ENCODE measurements at regions not wholly inside any gene's neighbourhood (a gene's known extent, or its start where the extent isn't known, plus 50 kb on each side); places are given as distances from the start of the nearest gene placed in this dataset.
"Not testable (repeated sequence)": the region's sequence is repeated elsewhere in the genome, so short reads cannot be mapped to it uniquely, and the experiment has no call there.

- WGBS (ENCODE audit: insufficient coverage), result 89% methylated on average over 3 of the region's 3 CpGs
- ChIA-PET POLR2A (no interaction called here), CTCF (no interaction called here)
- no peaks in the 10 kb centered on the region for H3K4me1 ChIP-seq (ENCODE audit: control extremely low read depth in 1 of 4, control insufficient read depth in 4 of 4, insufficient read depth in 4 of 4, low read length in 3 of 4)
- no peaks in the 10 kb centered on the region for H3K36me3 ChIP-seq (ENCODE audit: control insufficient read depth in 4 of 4, insufficient read depth in 4 of 4, low read length in 3 of 4)
- H3K9me3 ChIP-seq (ENCODE audit: control extremely low read depth in 1 of 5, control insufficient read depth in 4 of 5, insufficient read depth in 2 of 5, low read depth in 1 of 5, low read length in 4 of 5), result peaks cover 3 to 30% (median 18%) of the 10 kb centered on the region in 5 experiments
- H3K27ac ChIP-seq (ENCODE audit: insufficient read depth in 1 of 2, low read depth in 1 of 2, low read length in 2 of 2, poor library complexity in 1 of 2, severe bottlenecking in 2 of 2), result no peak overlapping the region
- DNase-seq, result no peak
- H3K27me3 ChIP-seq (replicated peaks in 2 of 5; ENCODE audit: control insufficient read depth in 4 of 5, insufficient read depth in 5 of 5, low read length in 4 of 5), result no peaks in the 10 kb centered on the region
- no peak overlapping the region for H3K4me3 ChIP-seq (ENCODE audit: control insufficient read depth in 1 of 7, extremely low read depth in 1 of 7, insufficient read depth in 4 of 7, low read depth in 2 of 7, low read length in 6 of 7)
Measured at GRCh38 chr21:9763306-9763705, 758.1 kb upstream of the TPTE start.

- no peaks in the 10 kb centered on the region for H3K4me1 ChIP-seq (ENCODE audit: control extremely low read depth in 1 of 4, control insufficient read depth in 4 of 4, insufficient read depth in 4 of 4, low read length in 3 of 4)
- WGBS (ENCODE audit: insufficient coverage), result 69% methylated on average over 4 of the region's 4 CpGs
- H3K4me3 ChIP-seq (ENCODE audit: control insufficient read depth in 1 of 7, extremely low read depth in 1 of 7, insufficient read depth in 4 of 7, low read depth in 2 of 7, low read length in 6 of 7), result no peak overlapping the region
- ChIA-PET POLR2A (no interaction called here), CTCF (no interaction called here)
- H3K9me3 ChIP-seq (ENCODE audit: control extremely low read depth in 1 of 5, control insufficient read depth in 4 of 5, insufficient read depth in 2 of 5, low read depth in 1 of 5, low read length in 4 of 5), result peaks cover 3 to 34% (median 21%) of the 10 kb centered on the region in 5 experiments
- H3K36me3 ChIP-seq (ENCODE audit: control insufficient read depth in 4 of 4, insufficient read depth in 4 of 4, low read length in 3 of 4), result no peaks in the 10 kb centered on the region
- no peaks in the 10 kb centered on the region for H3K27me3 ChIP-seq (replicated peaks in 2 of 5; ENCODE audit: control insufficient read depth in 4 of 5, insufficient read depth in 5 of 5, low read length in 4 of 5)
- H3K27ac ChIP-seq (ENCODE audit: insufficient read depth in 1 of 2, low read depth in 1 of 2, low read length in 2 of 2, poor library complexity in 1 of 2, severe bottlenecking in 2 of 2), result no peak overlapping the region
- DNase-seq, result no peak
Measured at GRCh38 chr21:9763807-9764206, 757.6 kb upstream of the TPTE start.

GRCh38 chr21:9764294-9764693 is 757.1 kb upstream of the TPTE start:
- H3K27me3 ChIP-seq (replicated peaks in 2 of 5; ENCODE audit: control insufficient read depth in 4 of 5, insufficient read depth in 5 of 5, low read length in 4 of 5); H3K4me1 ChIP-seq (ENCODE audit: control extremely low read depth in 1 of 4, control insufficient read depth in 4 of 4, insufficient read depth in 4 of 4, low read length in 3 of 4); H3K4me3 ChIP-seq (ENCODE audit: control insufficient read depth in 1 of 7, extremely low read depth in 1 of 7, insufficient read depth in 4 of 7, low read depth in 2 of 7, low read length in 6 of 7); CTCF ChIA-PET; POLR2A ChIA-PET; H3K36me3 ChIP-seq (ENCODE audit: control insufficient read depth in 4 of 4, insufficient read depth in 4 of 4, low read length in 3 of 4); H3K27ac ChIP-seq (ENCODE audit: insufficient read depth in 1 of 2, low read depth in 1 of 2, low read length in 2 of 2, poor library complexity in 1 of 2, severe bottlenecking in 2 of 2); DNase-seq: not testable (repeated sequence)
- WGBS (ENCODE audit: insufficient coverage), result 87% methylated on average over 5 of the region's 6 CpGs
- H3K9me3 ChIP-seq (ENCODE audit: control extremely low read depth in 1 of 5, control insufficient read depth in 4 of 5, insufficient read depth in 2 of 5, low read depth in 1 of 5, low read length in 4 of 5), result peaks cover 3 to 32% (median 18%) of the 10 kb centered on the region in 5 experiments

- H3K4me3 ChIP-seq (ENCODE audit: control insufficient read depth in 1 of 7, extremely low read depth in 1 of 7, insufficient read depth in 4 of 7, low read depth in 2 of 7, low read length in 6 of 7); H3K27me3 ChIP-seq (replicated peaks in 2 of 5; ENCODE audit: control insufficient read depth in 4 of 5, insufficient read depth in 5 of 5, low read length in 4 of 5); DNase-seq; CTCF ChIA-PET; H3K27ac ChIP-seq (ENCODE audit: insufficient read depth in 1 of 2, low read depth in 1 of 2, low read length in 2 of 2, poor library complexity in 1 of 2, severe bottlenecking in 2 of 2); POLR2A ChIA-PET; H3K36me3 ChIP-seq (ENCODE audit: control insufficient read depth in 4 of 4, insufficient read depth in 4 of 4, low read length in 3 of 4); H3K4me1 ChIP-seq (ENCODE audit: control extremely low read depth in 1 of 4, control insufficient read depth in 4 of 4, insufficient read depth in 4 of 4, low read length in 3 of 4): not testable (repeated sequence)
- H3K9me3 ChIP-seq (ENCODE audit: control extremely low read depth in 1 of 5, control insufficient read depth in 4 of 5, insufficient read depth in 2 of 5, low read depth in 1 of 5, low read length in 4 of 5), result peaks cover 3 to 32% (median 20%) of the 10 kb centered on the region in 5 experiments
- 38% methylated on average over 1 of the region's 1 CpG for whole genome bisulfite sequencing (ENCODE audit: insufficient coverage)
Measured at GRCh38 chr21:9765538-9765937, 755.8 kb upstream of the TPTE start.

- 78% methylated on average over 18 of the region's 19 CpGs for WGBS (ENCODE audit: insufficient coverage)
- H3K27me3 ChIP-seq (replicated peaks in 2 of 5; ENCODE audit: control insufficient read depth in 4 of 5, insufficient read depth in 5 of 5, low read length in 4 of 5); H3K27ac ChIP-seq (ENCODE audit: insufficient read depth in 1 of 2, low read depth in 1 of 2, low read length in 2 of 2, poor library complexity in 1 of 2, severe bottlenecking in 2 of 2); H3K4me3 ChIP-seq (ENCODE audit: control insufficient read depth in 1 of 7, extremely low read depth in 1 of 7, insufficient read depth in 4 of 7, low read depth in 2 of 7, low read length in 6 of 7); POLR2A ChIA-PET; H3K4me1 ChIP-seq (ENCODE audit: control extremely low read depth in 1 of 4, control insufficient read depth in 4 of 4, insufficient read depth in 4 of 4, low read length in 3 of 4); DNase-seq; CTCF ChIA-PET; H3K36me3 ChIP-seq (ENCODE audit: control insufficient read depth in 4 of 4, insufficient read depth in 4 of 4, low read length in 3 of 4): not testable (repeated sequence)
- H3K9me3 ChIP-seq (ENCODE audit: control extremely low read depth in 1 of 5, control insufficient read depth in 4 of 5, insufficient read depth in 2 of 5, low read depth in 1 of 5, low read length in 4 of 5), result peaks cover 3 to 35% (median 23%) of the 10 kb centered on the region in 5 experiments
Measured at GRCh38 chr21:9766890-9767591, 754.3 kb upstream of the TPTE start.

GRCh38 chr21:9767592-9768375 is 753.6 kb upstream of the TPTE start:
- H3K4me1 ChIP-seq (ENCODE audit: control extremely low read depth in 1 of 4, control insufficient read depth in 4 of 4, insufficient read depth in 4 of 4, low read length in 3 of 4), result no peaks in the 10 kb centered on the region
- peaks cover 3 to 39% (median 26%) of the 10 kb centered on the region in 5 experiments for H3K9me3 ChIP-seq (ENCODE audit: control extremely low read depth in 1 of 5, control insufficient read depth in 4 of 5, insufficient read depth in 2 of 5, low read depth in 1 of 5, low read length in 4 of 5)
- 76% methylated on average over 44 of the region's 44 CpGs for WGBS (ENCODE audit: insufficient coverage)
- no peak overlapping the region for H3K4me3 ChIP-seq (ENCODE audit: control insufficient read depth in 1 of 7, extremely low read depth in 1 of 7, insufficient read depth in 4 of 7, low read depth in 2 of 7, low read length in 6 of 7)
- POLR2A ChIA-PET, result no interaction called here
- H3K27ac ChIP-seq (ENCODE audit: insufficient read depth in 1 of 2, low read depth in 1 of 2, low read length in 2 of 2, poor library complexity in 1 of 2, severe bottlenecking in 2 of 2), result no peak overlapping the region
- CTCF ChIA-PET, result no interaction called here
- no peaks in the 10 kb centered on the region for H3K36me3 ChIP-seq (ENCODE audit: control insufficient read depth in 4 of 4, insufficient read depth in 4 of 4, low read length in 3 of 4)
- no peak for DNase-seq
- no peaks in the 10 kb centered on the region for H3K27me3 ChIP-seq (replicated peaks in 2 of 5; ENCODE audit: control insufficient read depth in 4 of 5, insufficient read depth in 5 of 5, low read length in 4 of 5)

- CTCF ChIA-PET; H3K27ac ChIP-seq (ENCODE audit: insufficient read depth in 1 of 2, low read depth in 1 of 2, low read length in 2 of 2, poor library complexity in 1 of 2, severe bottlenecking in 2 of 2); H3K4me3 ChIP-seq (ENCODE audit: control insufficient read depth in 1 of 7, extremely low read depth in 1 of 7, insufficient read depth in 4 of 7, low read depth in 2 of 7, low read length in 6 of 7); POLR2A ChIA-PET; H3K36me3 ChIP-seq (ENCODE audit: control insufficient read depth in 4 of 4, insufficient read depth in 4 of 4, low read length in 3 of 4); DNase-seq; H3K27me3 ChIP-seq (replicated peaks in 2 of 5; ENCODE audit: control insufficient read depth in 4 of 5, insufficient read depth in 5 of 5, low read length in 4 of 5); H3K4me1 ChIP-seq (ENCODE audit: control extremely low read depth in 1 of 4, control insufficient read depth in 4 of 4, insufficient read depth in 4 of 4, low read length in 3 of 4): not testable (repeated sequence)
- H3K9me3 ChIP-seq (ENCODE audit: control extremely low read depth in 1 of 5, control insufficient read depth in 4 of 5, insufficient read depth in 2 of 5, low read depth in 1 of 5, low read length in 4 of 5), result peaks cover 0 to 37% (median 26%) of the 10 kb centered on the region in 5 experiments
- WGBS (ENCODE audit: insufficient coverage), result 87% methylated on average over 17 of the region's 21 CpGs
Measured at GRCh38 chr21:9768376-9769130, 752.8 kb upstream of the TPTE start.

Data from common myeloid progenitor, CD34-positive (primary cell).